Mammary epithelial cell (primary cell): ENCODE measurements at regions not wholly inside any gene's neighbourhood (a gene's known extent, or its start where the extent isn't known, plus 50 kb on each side); places are given as distances from the start of the nearest gene placed in this dataset.

Experiments used
- EZH2 ChIP-seq: IDR thresholded peaks from 2 replicates; pipeline ENCODE4 v1.6.1; 2012; ENCODE audit warnings: low read length, inconsistent platforms, borderline replicate concordance
- TF ChIP-seq, protein P1 (sequence below), 2 donors: IDR thresholded peaks in 1 of 2; conservative IDR thresholded peaks in 1 of 2; 2 replicates each; pipeline ENCODE4 v1.5.1; 2011 to 2012; ENCODE audit warnings: inconsistent platforms in 2 of 2, low read length in 2 of 2, mild to moderate bottlenecking in 2 of 2, control low read depth in 1 of 2, low read depth in 1 of 2; ENCODE audit not compliant: insufficient read depth in 1 of 2; ENCODE audit errors: extremely low read depth in 1 of 2

DNA sequence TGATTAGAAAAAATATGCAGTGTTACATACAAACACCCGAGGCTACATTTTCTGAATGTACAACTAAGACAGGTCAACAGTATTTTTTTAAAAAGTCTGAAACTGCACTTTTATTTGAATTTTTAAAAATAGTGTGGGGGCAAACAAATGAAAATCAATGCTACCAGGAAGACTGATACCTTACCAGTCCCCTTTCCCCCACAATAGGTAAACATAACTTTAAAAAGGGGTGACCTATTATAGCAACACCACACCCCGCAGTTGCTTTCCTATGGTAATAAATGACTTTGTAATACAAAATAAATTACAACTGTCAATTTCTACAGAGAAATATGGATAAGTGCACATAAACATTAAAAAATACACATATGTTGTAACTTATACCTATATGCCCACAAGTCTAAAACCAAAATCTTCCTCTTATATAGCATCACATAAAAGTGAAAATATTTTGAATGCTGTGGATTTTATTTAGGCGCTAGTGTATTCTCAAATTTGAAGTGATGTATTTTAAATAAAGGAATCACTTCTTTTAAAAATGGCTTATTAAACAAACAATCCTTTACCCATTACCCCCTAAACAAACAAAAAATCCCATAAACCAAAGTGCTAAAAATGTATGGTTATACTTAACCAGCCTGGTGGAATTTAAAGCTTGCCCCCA lies 63.1 kb downstream of the KCNRG start:
- TF ChIP-seq, protein P1, sequence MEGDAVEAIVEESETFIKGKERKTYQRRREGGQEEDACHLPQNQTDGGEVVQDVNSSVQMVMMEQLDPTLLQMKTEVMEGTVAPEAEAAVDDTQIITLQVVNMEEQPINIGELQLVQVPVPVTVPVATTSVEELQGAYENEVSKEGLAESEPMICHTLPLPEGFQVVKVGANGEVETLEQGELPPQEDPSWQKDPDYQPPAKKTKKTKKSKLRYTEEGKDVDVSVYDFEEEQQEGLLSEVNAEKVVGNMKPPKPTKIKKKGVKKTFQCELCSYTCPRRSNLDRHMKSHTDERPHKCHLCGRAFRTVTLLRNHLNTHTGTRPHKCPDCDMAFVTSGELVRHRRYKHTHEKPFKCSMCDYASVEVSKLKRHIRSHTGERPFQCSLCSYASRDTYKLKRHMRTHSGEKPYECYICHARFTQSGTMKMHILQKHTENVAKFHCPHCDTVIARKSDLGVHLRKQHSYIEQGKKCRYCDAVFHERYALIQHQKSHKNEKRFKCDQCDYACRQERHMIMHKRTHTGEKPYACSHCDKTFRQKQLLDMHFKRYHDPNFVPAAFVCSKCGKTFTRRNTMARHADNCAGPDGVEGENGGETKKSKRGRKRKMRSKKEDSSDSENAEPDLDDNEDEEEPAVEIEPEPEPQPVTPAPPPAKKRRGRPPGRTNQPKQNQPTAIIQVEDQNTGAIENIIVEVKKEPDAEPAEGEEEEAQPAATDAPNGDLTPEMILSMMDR (conservative IDR thresholded peaks at IDR 0.05 in 1 of 2, IDR thresholded peaks at IDR 0.05 in 1 of 2; ENCODE audit: extremely low read depth in 1 of 2, insufficient read depth in 1 of 2, low read depth in 1 of 2, low read length in 2 of 2) = no peak
- TF ChIP-seq EZH2 = no peak
